HEK293 (cell line): ENCODE measurements at regions not wholly inside any gene's neighbourhood (a gene's known extent, or its start where the extent isn't known, plus 50 kb on each side); places are given as distances from the start of the nearest gene placed in this dataset.

Source experiments
- CTCF ChIA-PET: fragments of 350-600 bp; formaldehyde crosslinking; extraction: SDS; loops from one replicate; lab custom pipeline; 2021; ENCODE audit warnings: antibody characterized with exemption; lab: Yijun Ruan, JAX
- POLR2A ChIA-PET: fragments of 300-600 bp; formaldehyde crosslinking; extraction: SDS; loops from one replicate; lab custom pipeline; 2020; ENCODE audit warnings: antibody characterized with exemption, inconsistent platforms; lab: Yijun Ruan, JAX
- H3K27ac ChIP-seq: fragments of 200-500 bp; sonication (Bioruptor generic); 2 replicates; pipeline ENCODE4 v1.5.1; 2014; ENCODE audit warnings: low read depth, low read length, control low read depth, inconsistent platforms; ENCODE audit errors: extremely low read depth
- H3K36me3 ChIP-seq, 2 experiments: fragments of 200-500 bp in 1 of 2; sonication (Bioruptor generic) in 1 of 2; 1 replicate in 1 of 2; 2 replicates in 1 of 2; pipeline ENCODE4 v1.5.1; 2014 to 2017; ENCODE audit warnings: inconsistent platforms in 2 of 2, low read length in 2 of 2; ENCODE audit not compliant: control insufficient read depth in 2 of 2, insufficient read depth in 1 of 2
- H3K4me1 ChIP-seq: fragments of 200-500 bp; sonication (Bioruptor generic); 2 replicates; pipeline ENCODE4 v1.5.1; 2014; ENCODE audit warnings: mild to moderate bottlenecking, low read length, inconsistent platforms; ENCODE audit not compliant: control insufficient read depth, insufficient read depth
- H3K4me3 ChIP-seq: 2 replicates; pipeline ENCODE4 v1.5.1; 2011; ENCODE audit warnings: low read depth, mild to moderate bottlenecking, control low read depth, low read length, moderate library complexity
- H3K9me3 ChIP-seq: fragments of 200-500 bp; sonication (Bioruptor generic); 2 replicates; pipeline ENCODE4 v1.5.1; 2014; ENCODE audit warnings: low read depth, low read length, inconsistent platforms; ENCODE audit not compliant: control insufficient read depth, insufficient read depth
- FEZF1 ChIP-seq: fragments of 450-650 bp; formaldehyde crosslinking; IDR thresholded peaks from 2 replicates; pipeline ENCODE4 v1.5.1; 2016; ENCODE audit warnings: missing biosample characterization, missing genetic modification characterization
- GLI2 ChIP-seq: fragments of 450-650 bp; formaldehyde crosslinking; IDR thresholded peaks from 2 replicates; pipeline ENCODE4; 2017; ENCODE audit warnings: missing biosample characterization, missing genetic modification characterization, low read depth, borderline replicate concordance
- GLI4 ChIP-seq: fragments of 450-650 bp; formaldehyde crosslinking; IDR thresholded peaks from 2 replicates; pipeline ENCODE4 v1.5.1; 2016; ENCODE audit warnings: missing biosample characterization, missing genetic modification characterization
- GLIS2 ChIP-seq: fragments of 450-650 bp; formaldehyde crosslinking; IDR thresholded peaks from 2 replicates; pipeline ENCODE4 v1.5.1; 2016; ENCODE audit warnings: missing biosample characterization, missing genetic modification characterization
- MYNN ChIP-seq: fragments of 450-650 bp; formaldehyde crosslinking; IDR thresholded peaks from 2 replicates; pipeline ENCODE4 v1.5.1; 2016; ENCODE audit warnings: missing biosample characterization, missing genetic modification characterization, borderline replicate concordance
- PRDM6 ChIP-seq: fragments of 450-650 bp; formaldehyde crosslinking; IDR thresholded peaks from 2 replicates; pipeline ENCODE4 v1.5.1; 2017; ENCODE audit warnings: missing biosample characterization, missing genetic modification characterization
- REPIN1 ChIP-seq: fragments of 450-650 bp; formaldehyde crosslinking; IDR thresholded peaks from 2 replicates; pipeline ENCODE4 v1.5.1; 2017; ENCODE audit warnings: missing biosample characterization, missing genetic modification characterization, low read depth
- SP3 ChIP-seq: fragments of 450-650 bp; formaldehyde crosslinking; IDR thresholded peaks from 2 replicates; pipeline ENCODE4 v1.5.1; 2016; ENCODE audit warnings: missing biosample characterization, missing genetic modification characterization
- TCF7L2 ChIP-seq: IDR thresholded peaks from 2 replicates; pipeline ENCODE4 v1.6.1; 2011; ENCODE audit warnings: low read depth, mild to moderate bottlenecking, inconsistent platforms, low read length, moderate library complexity, borderline replicate concordance
- ZBTB10 ChIP-seq: fragments of 450-650 bp; formaldehyde crosslinking; IDR thresholded peaks from 2 replicates; pipeline ENCODE4 v1.5.1; 2016; ENCODE audit warnings: missing biosample characterization, missing genetic modification characterization
- ZBTB49 ChIP-seq: fragments of 450-650 bp; formaldehyde crosslinking; IDR thresholded peaks from 2 replicates; pipeline ENCODE4 v1.5.1; 2016; ENCODE audit warnings: missing biosample characterization, missing genetic modification characterization, low read depth
- ZFHX2 ChIP-seq: fragments of 450-650 bp; formaldehyde crosslinking; conservative IDR thresholded peaks from 2 replicates; pipeline ENCODE4 v1.5.1; 2016; ENCODE audit warnings: missing biosample characterization, missing genetic modification characterization
- ZFP69B ChIP-seq: fragments of 450-650 bp; formaldehyde crosslinking; IDR thresholded peaks from 2 replicates; pipeline ENCODE4 v1.5.1; 2016; ENCODE audit warnings: missing biosample characterization, missing genetic modification characterization
- ZNF114 ChIP-seq: fragments of 450-650 bp; formaldehyde crosslinking; IDR thresholded peaks from 2 replicates; pipeline ENCODE4 v1.5.0; 2017; ENCODE audit warnings: missing biosample characterization, missing genetic modification characterization
- ZNF19 ChIP-seq: fragments of 450-650 bp; formaldehyde crosslinking; IDR thresholded peaks from 2 replicates; pipeline ENCODE4; 2016; ENCODE audit warnings: missing biosample characterization, missing genetic modification characterization, low read depth
- ZNF341 ChIP-seq: fragments of 450-650 bp; formaldehyde crosslinking; IDR thresholded peaks from 2 replicates; pipeline ENCODE4; 2016; ENCODE audit warnings: low read depth, missing biosample characterization, missing genetic modification characterization
- ZNF391 ChIP-seq: fragments of 450-650 bp; formaldehyde crosslinking; IDR thresholded peaks from 2 replicates; pipeline ENCODE4 v1.5.1; 2016; ENCODE audit warnings: low read depth, missing biosample characterization, missing genetic modification characterization, borderline replicate concordance
- ZNF513 ChIP-seq: fragments of 450-650 bp; IDR thresholded peaks from 2 replicates; pipeline ENCODE4 v1.5.1; 2018; ENCODE audit warnings: missing biosample characterization, missing genetic modification characterization
- ZNF514 ChIP-seq: fragments of 450-650 bp; formaldehyde crosslinking; IDR thresholded peaks from 2 replicates; pipeline ENCODE4 v1.5.1; 2016; ENCODE audit warnings: missing biosample characterization, missing genetic modification characterization
- ZNF548 ChIP-seq: fragments of 450-650 bp; formaldehyde crosslinking; IDR thresholded peaks from 2 replicates; pipeline ENCODE4 v1.5.1; 2016; ENCODE audit warnings: missing biosample characterization, missing genetic modification characterization
- ZNF585B ChIP-seq: fragments of 450-650 bp; formaldehyde crosslinking; IDR thresholded peaks from 2 replicates; pipeline ENCODE4 v1.5.1; 2016; ENCODE audit warnings: missing biosample characterization, missing genetic modification characterization
- ZNF610 ChIP-seq: fragments of 450-650 bp; formaldehyde crosslinking; IDR thresholded peaks from 2 replicates; pipeline ENCODE4 v1.5.1; 2016; ENCODE audit warnings: missing biosample characterization, missing genetic modification characterization, borderline replicate concordance
- ZNF624 ChIP-seq: fragments of 450-650 bp; formaldehyde crosslinking; IDR thresholded peaks from 2 replicates; pipeline ENCODE4 v1.5.1; 2017; ENCODE audit warnings: missing biosample characterization, missing genetic modification characterization
- ZNF629 ChIP-seq: fragments of 450-650 bp; formaldehyde crosslinking; IDR thresholded peaks from 2 replicates; pipeline ENCODE4 v1.5.1; 2017; ENCODE audit warnings: missing biosample characterization, missing genetic modification characterization
- ZNF654 ChIP-seq: fragments of 450-650 bp; formaldehyde crosslinking; IDR thresholded peaks from 2 replicates; pipeline ENCODE4 v1.5.1; 2016; ENCODE audit warnings: low read depth, missing biosample characterization, missing genetic modification characterization
- ZNF701 ChIP-seq: fragments of 450-650 bp; formaldehyde crosslinking; IDR thresholded peaks from 2 replicates; pipeline ENCODE4 v1.5.1; 2016; ENCODE audit warnings: missing biosample characterization, missing genetic modification characterization
- ZNF837 ChIP-seq: fragments of 450-650 bp; formaldehyde crosslinking; IDR thresholded peaks from 2 replicates; pipeline ENCODE4 v1.5.1; 2016; ENCODE audit warnings: missing biosample characterization, missing genetic modification characterization

GRCh38 chrX:104315555-104315954 is 60.8 kb upstream of the ESX1 start:
- no peak for TF ChIP-seq MYNN (tag by site-specific recombination)
- TF ChIP-seq ZFHX2: no peak
- no peak for TF ChIP-seq ZNF19
- no peak for TF ChIP-seq ZNF624
- TF ChIP-seq SP3 (tag by site-specific recombination): no peak
- no peak for TF ChIP-seq ZNF391 (tag by site-specific recombination)
- TF ChIP-seq REPIN1 (tag by site-specific recombination): no peak
- TF ChIP-seq ZNF610: no peak
- TF ChIP-seq ZNF341 (tag by site-specific recombination): no peak
- no peak for TF ChIP-seq PRDM6
- no peak for TF ChIP-seq TCF7L2
- TF ChIP-seq ZNF585B (tag by site-specific recombination): no peak
- TF ChIP-seq ZNF629 (tag by site-specific recombination): no peak
- no peak for TF ChIP-seq ZNF837 (tag by site-specific recombination)
- TF ChIP-seq ZBTB49: no peak
- no peak for TF ChIP-seq GLI4 (tag by site-specific recombination)
- no peak overlapping the region for H3K27ac ChIP-seq
- H3K4me3 ChIP-seq: no peak overlapping the region
- ChIA-PET POLR2A (no interaction called here), CTCF (interaction anchor here (1.4 kb wide), 1 partner anchor 26 kb away, joined by 3 read pairs; no protein-coding TSS in a partner anchor)
- no peaks in the 10 kb centered on the region for H3K4me1 ChIP-seq
- H3K36me3 ChIP-seq: no peaks in the 10 kb centered on the region
- no peaks in the 10 kb centered on the region for H3K9me3 ChIP-seq

- ChIA-PET CTCF (interaction anchor here (0.6 to 1.8 kb wide), 10 partner anchors 9 to 612 kb away, joined by 3 to 6 read pairs (median 4); no protein-coding TSS in a partner anchor), POLR2A (interaction anchor here (0.8 kb wide), 1 partner anchor 26 kb away, joined by 4 read pairs; no protein-coding TSS in a partner anchor)
- Histone ChIP-seq H3K4me1 (no peaks in the 10 kb centered on the region), H3K36me3 (no peaks in the 10 kb centered on the region), H3K27ac (no peak overlapping the region), H3K9me3 (no peaks in the 10 kb centered on the region), H3K4me3 (no peak overlapping the region)
- TF ChIP-seq ZNF514 (tag by site-specific recombination) (no peak), ZNF624 (no peak), GLIS2 (tag by site-specific recombination) (no peak), ZBTB10 (tag by site-specific recombination) (no peak), GLI2 (no peak), ZFP69B (tag by site-specific recombination) (no peak), ZNF654 (tag by site-specific recombination) (0 out of 2 replicates have a peak, but pooled peaks have one; percentile 6), ZNF114 (tag by site-specific recombination) (no peak), ZNF548 (tag by site-specific recombination) (no peak), ZNF513 (tag by site-specific recombination) (no peak), ZNF701 (no peak), FEZF1 (tag by site-specific recombination) (no peak)
These were observed 56.0 kb upstream of the ESX1 start for GRCh38 chrX:104310657-104311254.
